Caco-2 (cell line): ENCODE measurements at regions not wholly inside any gene's neighbourhood (a gene's known extent, or its start where the extent isn't known, plus 50 kb on each side); places are given as distances from the start of the nearest gene placed in this dataset.

Experiments
- BruUV-seq: library from RNA; stranded (reverse); fragments of 400-500 nt; replicated peaks from 2 replicates; lab custom pipeline; 2021; lab: Mats Ljungman, UMichigan
- CTCF ChIA-PET: fragments of 300-600 bp; sonication (Branson Sonifier 250); formaldehyde crosslinking; loops from one replicate; lab custom pipeline; 2022; ENCODE audit warnings: antibody characterized with exemption; lab: Charles Lee
- POLR2A ChIA-PET: fragments of 300-600 bp; sonication (Branson Sonifier 250); formaldehyde crosslinking; loops from one replicate; lab custom pipeline; 2022; ENCODE audit warnings: antibody characterized with exemption; lab: Charles Lee
- DNase-seq, 2 experiments: peaks; one replicate each; pipeline versions ENCODE4 v3.0.0 to v3.0.0-alpha.2; 2020 to 2022
- H3K27me3 ChIP-seq: replicated peaks from 2 replicates; pipeline ENCODE4 v1.6.0; 2011; ENCODE audit warnings: low read length; ENCODE audit not compliant: control insufficient read depth, insufficient read depth
- H3K36me3 ChIP-seq: 2 replicates; pipeline ENCODE4 v1.5.1; 2011; ENCODE audit warnings: low read length; ENCODE audit not compliant: control insufficient read depth, insufficient read depth
- H3K4me1 ChIP-seq: fragments of 250-450 bp; sonication (Bioruptor Pico); 2 replicates; pipeline ENCODE4 v1.5.1; 2020; ENCODE audit warnings: mild to moderate bottlenecking
- H3K4me3 ChIP-seq: 2 replicates; pipeline ENCODE4 v1.5.1; 2011; ENCODE audit warnings: low read depth, mild to moderate bottlenecking, control low read depth, low read length
- H3K9me3 ChIP-seq: fragments of 250-450 bp; sonication (Bioruptor Pico); 2 replicates; pipeline ENCODE4 v1.5.1; 2020; ENCODE audit warnings: mild to moderate bottlenecking, moderate library complexity
- H3K27ac Mint-ChIP-seq: one replicate; pipeline ENCODE4 v1.8.0; 2022; ENCODE audit warnings: mixed read lengths; ENCODE audit not compliant: unreplicated experiment
- H3K27me3 Mint-ChIP-seq: one replicate; pipeline ENCODE4 v1.8.0; 2022; ENCODE audit warnings: mixed read lengths; ENCODE audit not compliant: insufficient read depth, unreplicated experiment
- H3K36me3 Mint-ChIP-seq: one replicate; pipeline ENCODE4 v1.8.0; 2022; ENCODE audit warnings: mild to moderate bottlenecking, mixed read lengths; ENCODE audit not compliant: insufficient read depth, unreplicated experiment
- H3K4me1 Mint-ChIP-seq: one replicate; pipeline ENCODE4 v1.8.0; 2022; ENCODE audit warnings: low read depth, mixed read lengths; ENCODE audit not compliant: unreplicated experiment
- H3K4me3 Mint-ChIP-seq: one replicate; pipeline ENCODE4 v1.8.0; 2022; ENCODE audit warnings: mild to moderate bottlenecking, moderate library complexity, mixed read lengths; ENCODE audit not compliant: unreplicated experiment
- H3K9me3 Mint-ChIP-seq: one replicate; pipeline ENCODE4 v1.8.0; 2022; ENCODE audit warnings: mixed read lengths; ENCODE audit not compliant: unreplicated experiment
- CTCF ChIP-seq, 2 experiments: fragments of 200-600 bp in 1 of 2; IDR thresholded peaks; 1 replicate in 1 of 2; 2 replicates in 1 of 2; pipeline versions ENCODE4 v1.5.1 to v1.8.0; 2011 to 2022; ENCODE audit warnings: antibody characterized with exemption in 1 of 2, control low read depth in 1 of 2, inconsistent platforms in 1 of 2, low read depth in 1 of 2, low read length in 1 of 2, mild to moderate bottlenecking in 1 of 2, moderate library complexity in 1 of 2; ENCODE audit not compliant: insufficient read depth in 1 of 2, severe bottlenecking in 1 of 2, unreplicated experiment in 1 of 2
- intact Hi-C: fragments of 100-400 bp; cut with micrococcal nuclease; formaldehyde crosslinking; loops from one replicate; pipeline ENCODE4 v1.10.0; 2022; ENCODE audit not compliant: unreplicated experiment

GRCh38 chr1:60553730-60554129 lies 480.2 kb upstream of the C1orf87 start:
- no peak for DNase-seq

GRCh38 chr1:60547821-60548220 lies 474.3 kb upstream of the C1orf87 start:
- no TSS peak for BruUV-seq
- ChIA-PET CTCF (no interaction called here), POLR2A (no interaction called here)
- TF ChIP-seq CTCF (IDR thresholded peaks at IDR 0.05; ENCODE audit: insufficient read depth in 1 of 2, low read depth in 1 of 2, low read length in 1 of 2, severe bottlenecking in 1 of 2, unreplicated experiment in 1 of 2): no peak
- Mint-ChIP-seq H3K4me1 (no peaks in the 10 kb centered on the region), H3K9me3 (no peaks in the 10 kb centered on the region), H3K27ac (no peak overlapping the region), H3K27me3 (no peaks in the 10 kb centered on the region), H3K4me3 (no peak overlapping the region), H3K36me3 (no peaks in the 10 kb centered on the region)
- Histone ChIP-seq H3K9me3 (no peaks in the 10 kb centered on the region), H3K4me3 (no peak overlapping the region), H3K36me3 (no peaks in the 10 kb centered on the region), H3K4me1 (no peaks in the 10 kb centered on the region), H3K27me3 (no peaks in the 10 kb centered on the region)
- DNase-seq: no peak
- intact Hi-C loops: no loop called here

More at GRCh38 chr1:60553730-60554129, 480.2 kb upstream of the C1orf87 start:
- Histone ChIP-seq H3K9me3 (no peaks in the 10 kb centered on the region), H3K4me3 (no peak overlapping the region), H3K4me1 (no peaks in the 10 kb centered on the region), H3K36me3 (no peaks in the 10 kb centered on the region), H3K27me3 (no peaks in the 10 kb centered on the region)
- Mint-ChIP-seq H3K27ac (no peak overlapping the region), H3K27me3 (no peaks in the 10 kb centered on the region), H3K4me1 (no peaks in the 10 kb centered on the region), H3K36me3 (no peaks in the 10 kb centered on the region), H3K9me3 (no peaks in the 10 kb centered on the region), H3K4me3 (no peak overlapping the region)
- ChIA-PET POLR2A (no interaction called here), CTCF (no interaction called here)
- intact Hi-C loops: no loop called here
- no peak for TF ChIP-seq CTCF (IDR thresholded peaks at IDR 0.05; ENCODE audit: insufficient read depth in 1 of 2, low read depth in 1 of 2, low read length in 1 of 2, severe bottlenecking in 1 of 2, unreplicated experiment in 1 of 2)
- no TSS peak for BruUV-seq

GRCh38 chr1:60541831-60542532 lies 468.4 kb upstream of the C1orf87 start:
- Mint-ChIP-seq H3K36me3 (no peaks in the 10 kb centered on the region), H3K27ac (no peak overlapping the region), H3K27me3 (no peaks in the 10 kb centered on the region), H3K4me3 (no peak overlapping the region), H3K9me3 (no peaks in the 10 kb centered on the region), H3K4me1 (no peaks in the 10 kb centered on the region)
- H3K4me3 ChIP-seq: no peak overlapping the region
- TF ChIP-seq CTCF (IDR thresholded peaks at IDR 0.05; ENCODE audit: insufficient read depth in 1 of 2, low read depth in 1 of 2, low read length in 1 of 2, severe bottlenecking in 1 of 2, unreplicated experiment in 1 of 2): no peak
- H3K9me3 ChIP-seq: no peaks in the 10 kb centered on the region
- intact Hi-C loops: no loop called here
- no peaks in the 10 kb centered on the region for H3K4me1 ChIP-seq
- ChIA-PET POLR2A (no interaction called here), CTCF (no interaction called here)
- DNase-seq: no peak
- BruUV-seq: no TSS peak
- no peaks in the 10 kb centered on the region for H3K27me3 ChIP-seq
- H3K36me3 ChIP-seq: no peaks in the 10 kb centered on the region
